ENCODE measurements at regions not wholly inside any gene's neighbourhood (a gene's known extent, or its start where the extent isn't known, plus 50 kb on each side); places are given as distances from the start of the nearest gene placed in this dataset.
"Not testable (repeated sequence)": the region's sequence is repeated elsewhere in the genome, so short reads cannot be mapped to it uniquely, and the experiment has no call there.

- no peak for DNase-seq (ENCODE audit: low read depth)
Observed at GRCh38 chr18:76013057-76013456, 482.0 kb downstream of the ZNF516 start.

- DNase-seq (ENCODE audit: low read depth): no peak
Observed at GRCh38 chr18:76005632-76006208, 489.3 kb downstream of the ZNF516 start.

- not testable (repeated sequence) for DNase-seq (ENCODE audit: low read depth)
Observed at GRCh38 chr18:75987913-75988312, 507.1 kb downstream of the ZNF516 start.

GRCh38 chr18:75984853-75985252, 510.2 kb downstream of the ZNF516 start:
- no peak for DNase-seq (ENCODE audit: low read depth)

GRCh38 chr18:75981102-75981501, 513.9 kb downstream of the ZNF516 start:
- no peak for DNase-seq (ENCODE audit: low read depth)

GRCh38 chr18:75977081-75977480, 518.0 kb downstream of the ZNF516 start:
- DNase-seq (ENCODE audit: low read depth): no peak

- no peak for DNase-seq (ENCODE audit: low read depth)
Observed at GRCh38 chr18:75970212-75970611, 524.8 kb downstream of the ZNF516 start.

GRCh38 chr18:75966431-75966830, 528.6 kb downstream of the ZNF516 start:
- DNase-seq (ENCODE audit: low read depth): no peak

- no peak for DNase-seq (ENCODE audit: low read depth)
Observed at GRCh38 chr18:75962036-75962572, 532.9 kb downstream of the ZNF516 start.

GRCh38 chr18:75960356-75960755, 532.9 kb upstream of the SMIM21 start:
- DNase-seq (ENCODE audit: low read depth): not testable (repeated sequence)

- no peak for DNase-seq (ENCODE audit: low read depth)
Observed at GRCh38 chr18:75959150-75959549, 531.6 kb upstream of the SMIM21 start.

GRCh38 chr18:75958683-75959082, 531.2 kb upstream of the SMIM21 start:
- no peak for DNase-seq (ENCODE audit: low read depth)

- no peak for DNase-seq (ENCODE audit: low read depth)
Observed at GRCh38 chr18:75945265-75945933, 517.9 kb upstream of the SMIM21 start.

GRCh38 chr18:75937306-75937705, 509.8 kb upstream of the SMIM21 start:
- no peak for DNase-seq (ENCODE audit: low read depth)

GRCh38 chr18:75936862-75937261, 509.4 kb upstream of the SMIM21 start:
- DNase-seq (ENCODE audit: low read depth): no peak

GRCh38 chr18:75931079-75931478, 503.6 kb upstream of the SMIM21 start:
- DNase-seq (ENCODE audit: low read depth): no peak

GRCh38 chr18:75928706-75929105, 501.2 kb upstream of the SMIM21 start:
- DNase-seq (ENCODE audit: low read depth): no peak

GRCh38 chr18:75927791-75928190, 500.3 kb upstream of the SMIM21 start:
- no peak for DNase-seq (ENCODE audit: low read depth)

GRCh38 chr18:75926811-75927210, 499.3 kb upstream of the SMIM21 start:
- DNase-seq (ENCODE audit: low read depth): no peak

GRCh38 chr18:75923169-75923568, 495.7 kb upstream of the SMIM21 start:
- DNase-seq (ENCODE audit: low read depth): peak; percentile 43

GRCh38 chr18:75916624-75916982, 489.1 kb upstream of the SMIM21 start:
- DNase-seq (ENCODE audit: low read depth): no peak

- no peak for DNase-seq (ENCODE audit: low read depth)
Observed at GRCh38 chr18:75915941-75916623, 488.6 kb upstream of the SMIM21 start.

GRCh38 chr18:75912829-75913228, 485.3 kb upstream of the SMIM21 start:
- no peak for DNase-seq (ENCODE audit: low read depth)

All from fibroblast of gingiva (primary cell).